Activated naive CD4-positive, alpha-beta T cell treated with anti-CD3 and anti-CD28 coated beads for 36 hours (primary cell): ENCODE measurements at regions not wholly inside any gene's neighbourhood (a gene's known extent, or its start where the extent isn't known, plus 50 kb on each side); places are given as distances from the start of the nearest gene placed in this dataset.

Source experiments
- CTCF ChIA-PET: fragments of 350-600 bp; sonication (Branson Sonifier 250); formaldehyde crosslinking; loops from one replicate; lab custom pipeline; 2021; ENCODE audit warnings: antibody characterized with exemption; lab: Charles Lee
- DNase-seq: peaks from one replicate; pipeline ENCODE4 v3.0.0-alpha.2; 2020
- H3K27ac Mint-ChIP-seq: one replicate; pipeline ENCODE4 v1.8.0; 2021; ENCODE audit warnings: mild to moderate bottlenecking, mixed read lengths
- H3K27me3 Mint-ChIP-seq: one replicate; pipeline ENCODE4 v1.8.0; 2021; ENCODE audit warnings: low read depth, mixed read lengths
- H3K36me3 Mint-ChIP-seq: one replicate; pipeline ENCODE4 v1.8.0; 2021; ENCODE audit warnings: low read depth, mixed read lengths
- H3K4me1 Mint-ChIP-seq: one replicate; pipeline ENCODE4 v1.8.0; 2021; ENCODE audit warnings: low read depth, mixed read lengths
- H3K4me3 Mint-ChIP-seq: one replicate; pipeline ENCODE4 v1.8.0; 2021; ENCODE audit warnings: mild to moderate bottlenecking, moderate library complexity, mixed read lengths
- H3K9me3 Mint-ChIP-seq: one replicate; pipeline ENCODE4 v1.8.0; 2021; ENCODE audit warnings: mixed read lengths
- intact Hi-C: fragments of 100-400 bp; cut with micrococcal nuclease; formaldehyde crosslinking; loops from one replicate; pipeline ENCODE4 v1.15.1; 2023

DNA sequence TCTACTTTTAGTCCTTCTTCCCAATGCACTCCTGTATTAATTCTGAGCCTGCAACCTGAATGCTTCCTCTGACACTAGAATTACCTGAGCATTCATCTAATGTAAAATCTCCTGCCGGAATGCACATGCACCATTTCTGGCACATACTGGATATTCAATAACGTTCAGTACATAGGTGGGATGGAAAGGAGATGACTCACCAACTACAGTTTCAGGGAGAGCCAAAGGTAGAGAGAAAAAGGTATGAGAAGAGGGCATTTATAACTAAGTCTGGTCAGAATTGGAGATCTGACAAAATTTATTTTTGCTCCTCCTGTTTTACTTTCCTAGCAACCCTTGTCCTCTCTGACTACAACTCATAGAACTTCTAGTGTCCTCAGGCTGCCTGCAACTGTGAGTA lies 1954.1 kb upstream of the CELF4 start:
- Mint-ChIP-seq H3K36me3 (no peaks in the 10 kb centered on the region), H3K4me3 (no peak overlapping the region), H3K27me3 (no peaks in the 10 kb centered on the region), H3K9me3 (peaks cover 1% of the 10 kb centered on the region), H3K4me1 (no peaks in the 10 kb centered on the region), H3K27ac (no peak overlapping the region)
- CTCF ChIA-PET: no interaction called here
- intact Hi-C loops: no loop called here
- DNase-seq: no peak

DNA sequence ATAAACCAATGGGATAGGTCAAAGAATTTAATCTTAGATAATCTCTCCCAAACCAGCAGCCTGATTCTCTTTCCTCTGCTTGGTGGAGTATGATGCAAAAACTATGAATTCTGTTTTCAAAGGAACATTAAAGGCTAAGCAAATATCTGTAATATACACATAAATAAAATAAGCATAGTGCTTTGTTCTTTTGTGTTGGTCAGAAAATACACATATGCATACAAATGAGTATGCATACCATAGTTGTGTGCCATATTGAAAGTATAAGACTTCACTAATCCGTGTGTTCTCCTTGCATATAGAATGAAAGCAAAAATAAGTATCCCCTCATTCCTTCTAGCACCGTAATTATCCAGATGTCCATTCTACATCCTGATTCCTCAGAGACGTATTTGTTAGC lies 1949.7 kb upstream of the CELF4 start:
- no peak overlapping the region for H3K4me3 Mint-ChIP-seq
- intact Hi-C loops: no loop called here
- no peaks in the 10 kb centered on the region for H3K36me3 Mint-ChIP-seq
- no peaks in the 10 kb centered on the region for H3K4me1 Mint-ChIP-seq
- no peak overlapping the region for H3K27ac Mint-ChIP-seq
- no peak for DNase-seq
- peaks cover 4% of the 10 kb centered on the region for H3K9me3 Mint-ChIP-seq
- CTCF ChIA-PET: no interaction called here
- H3K27me3 Mint-ChIP-seq: no peaks in the 10 kb centered on the region

DNA sequence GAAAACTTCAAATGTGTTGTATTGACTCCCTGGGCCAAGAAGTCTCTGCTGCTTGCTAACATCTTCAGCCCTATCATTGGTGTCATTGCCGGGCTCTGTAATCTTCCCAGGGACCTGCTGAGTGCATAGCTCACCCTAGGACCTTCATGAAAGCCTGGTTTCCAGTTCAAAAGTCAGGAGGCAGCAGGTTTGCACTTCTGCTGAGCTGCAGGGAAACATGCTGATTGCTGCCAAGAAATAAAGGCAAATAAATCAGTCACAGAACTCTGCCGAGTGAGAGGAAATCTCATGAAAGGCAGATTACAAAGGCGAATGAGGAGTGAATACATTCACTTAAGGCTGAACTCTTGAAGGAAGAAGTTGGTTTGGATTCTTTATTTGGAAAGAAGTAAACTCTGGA lies 1947.6 kb upstream of the CELF4 start:
- Mint-ChIP-seq H3K4me3 (no peak overlapping the region), H3K4me1 (no peaks in the 10 kb centered on the region), H3K27ac (no peak overlapping the region), H3K27me3 (no peaks in the 10 kb centered on the region), H3K36me3 (no peaks in the 10 kb centered on the region), H3K9me3 (peaks cover 3% of the 10 kb centered on the region)
- intact Hi-C loops: no loop called here
- no peak for DNase-seq
- CTCF ChIA-PET: no interaction called here

DNA sequence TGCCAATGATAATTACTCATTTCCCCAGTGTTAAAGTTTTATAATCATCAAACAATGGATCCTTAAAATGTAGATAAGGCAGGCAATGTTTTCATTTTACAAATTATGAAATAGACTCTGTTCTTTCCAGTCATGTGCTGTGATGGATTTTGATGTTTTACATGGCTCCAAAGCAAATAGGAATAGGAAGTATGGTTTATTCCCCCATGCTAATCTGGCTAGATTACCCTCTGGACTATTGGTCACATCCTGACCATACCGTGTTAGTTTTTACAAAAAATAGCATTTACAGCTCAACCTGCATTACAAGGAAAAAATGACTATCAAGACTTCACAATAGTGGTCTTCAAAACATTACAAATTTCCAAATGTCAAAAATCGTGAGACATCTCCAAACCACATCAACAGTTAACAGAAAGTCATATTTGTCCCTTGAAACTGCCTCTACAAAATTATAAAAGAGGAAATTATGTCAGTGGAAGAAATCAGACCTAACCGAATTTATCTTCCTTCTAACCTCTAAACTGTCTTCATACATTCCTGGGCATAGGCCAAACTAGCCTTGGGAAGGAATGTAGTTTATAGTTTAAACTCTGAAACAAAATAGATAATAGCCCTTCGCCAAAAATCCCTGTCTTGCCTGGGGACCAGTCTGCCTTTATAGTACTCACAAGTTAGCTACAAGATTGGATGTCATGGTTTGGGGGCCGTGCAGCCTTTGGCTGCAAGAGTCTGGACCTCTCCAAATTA lies 1941.2 kb upstream of the CELF4 start:
- no peak for DNase-seq
- Mint-ChIP-seq H3K36me3 (no peaks in the 10 kb centered on the region), H3K4me1 (no peaks in the 10 kb centered on the region), H3K27ac (no peak overlapping the region), H3K4me3 (no peak overlapping the region), H3K27me3 (no peaks in the 10 kb centered on the region), H3K9me3 (peaks cover 3% of the 10 kb centered on the region)
- intact Hi-C loops: no loop called here
- CTCF ChIA-PET: no interaction called here

DNA sequence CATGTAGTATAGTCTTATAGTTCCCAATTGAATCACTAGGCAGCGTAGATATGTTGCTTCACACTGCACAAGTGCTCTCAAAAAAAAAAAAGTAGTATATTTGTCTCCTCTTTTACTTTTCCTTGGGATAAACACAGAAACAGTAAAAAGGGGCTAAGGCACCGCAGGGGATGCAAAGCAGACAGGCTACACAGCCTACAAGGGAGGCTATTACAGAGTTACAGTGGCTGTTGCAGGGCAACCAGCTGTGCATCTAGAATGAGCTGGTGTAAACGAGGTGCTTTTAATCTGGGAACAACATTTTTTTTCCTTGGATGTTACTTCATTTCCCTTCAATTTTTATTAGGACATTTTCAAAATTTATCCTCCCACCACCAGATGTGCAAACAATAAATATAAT lies 1934.7 kb upstream of the CELF4 start:
- intact Hi-C loops: no loop called here
- Mint-ChIP-seq H3K36me3 (no peaks in the 10 kb centered on the region), H3K4me3 (no peak overlapping the region), H3K27ac (no peak overlapping the region), H3K4me1 (no peaks in the 10 kb centered on the region), H3K9me3 (peaks cover 5% of the 10 kb centered on the region), H3K27me3 (no peaks in the 10 kb centered on the region)
- no peak for DNase-seq
- CTCF ChIA-PET: interaction anchor here (0.6 to 0.8 kb wide), 2 partner anchors 24 to 1524 kb away, joined by 3 to 4 read pairs; no protein-coding TSS in a partner anchor

DNA sequence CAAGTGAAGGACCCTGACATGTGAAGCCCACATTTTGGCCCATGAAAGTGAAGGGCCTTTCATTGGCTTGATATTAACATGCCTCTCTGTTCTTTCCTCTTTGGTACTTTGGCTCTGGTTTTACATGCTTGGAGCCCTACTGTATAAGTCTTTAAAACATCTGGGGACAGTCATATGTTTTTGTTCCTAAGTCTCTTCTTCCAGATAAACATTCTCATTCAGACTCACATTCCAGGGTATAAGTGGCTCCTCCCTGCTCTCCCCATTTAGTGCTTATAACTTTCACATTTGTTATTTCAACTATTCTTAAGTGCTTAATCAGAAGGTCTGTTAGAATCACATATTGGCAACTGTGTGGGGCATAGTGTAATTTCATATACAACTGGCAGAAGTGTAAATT lies 1932.2 kb upstream of the CELF4 start:
- no peaks in the 10 kb centered on the region for H3K36me3 Mint-ChIP-seq
- no peak for DNase-seq
- no peak overlapping the region for H3K27ac Mint-ChIP-seq
- no peaks in the 10 kb centered on the region for H3K27me3 Mint-ChIP-seq
- H3K4me1 Mint-ChIP-seq: no peaks in the 10 kb centered on the region
- no peak overlapping the region for H3K4me3 Mint-ChIP-seq
- intact Hi-C loops: no loop called here
- CTCF ChIA-PET: no interaction called here
- peaks cover 5% of the 10 kb centered on the region for H3K9me3 Mint-ChIP-seq

DNA sequence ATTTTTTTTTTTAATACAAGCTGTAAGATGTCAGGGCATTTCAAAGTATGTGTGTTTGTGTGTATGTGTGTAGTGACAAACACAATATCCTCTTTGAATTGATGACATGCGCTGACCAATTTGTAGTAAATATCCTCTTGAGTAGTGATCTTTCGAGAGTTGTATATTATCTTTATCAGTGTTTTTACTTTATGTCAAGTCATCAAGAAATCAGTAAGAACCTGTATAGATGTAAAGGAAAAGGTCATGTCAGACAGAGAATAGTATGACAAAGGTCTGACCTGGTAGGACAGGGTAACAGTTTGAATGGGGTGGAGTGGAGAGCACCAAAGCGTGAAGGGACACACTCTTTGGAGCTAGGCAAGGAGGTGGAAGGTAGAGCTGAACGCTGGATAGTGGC lies 1931.4 kb upstream of the CELF4 start:
- CTCF ChIA-PET: interaction anchor here (0.6 kb wide), 1 partner anchor 367 kb away, joined by 3 read pairs; no protein-coding TSS in a partner anchor
- no peaks in the 10 kb centered on the region for H3K4me1 Mint-ChIP-seq

DNA sequence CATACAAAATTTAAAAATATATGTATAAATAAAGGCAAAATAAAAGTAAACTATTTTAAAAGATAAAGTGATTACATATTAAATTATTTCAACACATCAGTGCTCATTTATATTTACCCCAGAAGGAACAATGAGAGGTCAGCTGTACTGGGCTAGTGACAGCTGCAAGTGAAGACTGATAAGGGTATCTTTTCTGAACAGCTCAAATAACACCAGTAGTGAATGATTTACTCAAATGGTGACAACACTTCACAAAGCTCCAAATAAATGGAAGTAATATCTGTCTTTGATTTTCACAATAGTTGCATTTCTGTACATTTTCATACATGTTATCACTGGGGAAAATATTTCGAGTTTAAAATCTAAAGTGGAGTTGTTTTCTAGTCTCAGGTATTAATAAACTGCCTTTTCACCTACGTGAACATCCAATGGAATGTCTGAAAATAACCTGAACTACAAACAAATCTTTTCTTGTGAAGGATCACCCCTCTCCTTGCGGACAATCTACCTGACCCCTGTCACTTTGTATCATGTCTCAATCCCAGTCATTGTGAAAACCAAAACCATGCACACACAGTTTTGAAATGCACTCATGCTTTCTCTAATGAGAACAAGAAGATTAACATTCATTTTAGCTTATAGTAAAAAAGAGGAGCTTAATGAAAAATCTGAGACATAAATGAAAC lies 1928.8 kb upstream of the CELF4 start:
- Mint-ChIP-seq H3K4me3 (no peak overlapping the region), H3K4me1 (no peaks in the 10 kb centered on the region), H3K27me3 (no peaks in the 10 kb centered on the region), H3K36me3 (no peaks in the 10 kb centered on the region), H3K27ac (no peak overlapping the region), H3K9me3 (peaks cover 7% of the 10 kb centered on the region)
- CTCF ChIA-PET: no interaction called here
- DNase-seq: no peak
- intact Hi-C loops: no loop called here

More for the DNA sequence above, 1931.4 kb upstream of the CELF4 start:
- no peak for DNase-seq
- Mint-ChIP-seq H3K4me3 (no peak overlapping the region), H3K36me3 (no peaks in the 10 kb centered on the region), H3K27ac (no peak overlapping the region), H3K27me3 (no peaks in the 10 kb centered on the region), H3K9me3 (peaks cover 9% of the 10 kb centered on the region)
- intact Hi-C loops: no loop called here

DNA sequence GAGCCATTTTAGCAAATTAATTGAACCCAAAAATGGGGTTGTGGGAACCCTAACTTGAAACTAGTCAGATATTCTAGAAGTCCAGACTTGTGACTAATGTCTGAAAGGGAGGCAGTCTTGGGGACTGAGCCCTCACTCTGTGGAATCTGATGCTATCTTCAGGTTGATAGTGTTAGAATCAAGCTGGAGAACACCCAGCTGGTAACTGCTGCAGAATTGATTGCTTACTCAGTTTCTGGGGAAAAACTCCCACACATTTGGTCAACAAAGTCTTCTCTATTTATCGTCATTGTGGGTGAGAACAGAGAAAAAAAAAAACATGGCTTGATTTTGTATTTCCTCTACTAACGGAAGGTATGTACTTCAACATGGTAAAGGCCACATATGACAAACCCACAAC lies 1925.8 kb upstream of the CELF4 start:
- intact Hi-C loops: no loop called here
- CTCF ChIA-PET: no interaction called here
- no peaks in the 10 kb centered on the region for H3K27me3 Mint-ChIP-seq
- H3K9me3 Mint-ChIP-seq: peaks cover 3% of the 10 kb centered on the region
- no peaks in the 10 kb centered on the region for H3K36me3 Mint-ChIP-seq
- no peak overlapping the region for H3K4me3 Mint-ChIP-seq
- no peak for DNase-seq
- H3K4me1 Mint-ChIP-seq: no peaks in the 10 kb centered on the region
- H3K27ac Mint-ChIP-seq: no peak overlapping the region

DNA sequence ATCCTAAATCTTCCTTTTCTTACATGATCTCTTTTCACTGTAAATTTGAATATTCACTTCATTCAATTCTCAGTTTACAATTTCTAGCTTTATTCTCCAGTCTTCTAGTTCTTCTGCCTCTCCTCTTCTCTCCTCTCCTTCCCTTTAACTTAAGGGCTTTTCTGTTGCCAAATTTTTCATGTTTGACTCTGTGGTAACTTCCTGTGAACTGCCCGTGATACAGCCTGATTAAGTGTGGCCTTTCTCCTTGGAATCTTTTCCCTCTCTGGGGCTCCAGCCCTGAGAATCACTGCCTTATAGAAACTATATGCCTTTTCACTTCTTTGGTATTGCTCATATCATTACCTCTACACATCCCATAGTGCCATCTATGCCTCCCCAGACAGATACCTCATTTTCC lies 1923.8 kb upstream of the CELF4 start:
- Mint-ChIP-seq H3K36me3 (no peaks in the 10 kb centered on the region), H3K27ac (no peak overlapping the region), H3K4me3 (no peak overlapping the region), H3K4me1 (no peaks in the 10 kb centered on the region), H3K27me3 (no peaks in the 10 kb centered on the region), H3K9me3 (peaks cover 3% of the 10 kb centered on the region)
- DNase-seq: no peak
- CTCF ChIA-PET: interaction anchor here (0.8 kb wide), 1 partner anchor 655 kb away, joined by 4 read pairs; no protein-coding TSS in a partner anchor
- intact Hi-C loops: no loop called here

DNA sequence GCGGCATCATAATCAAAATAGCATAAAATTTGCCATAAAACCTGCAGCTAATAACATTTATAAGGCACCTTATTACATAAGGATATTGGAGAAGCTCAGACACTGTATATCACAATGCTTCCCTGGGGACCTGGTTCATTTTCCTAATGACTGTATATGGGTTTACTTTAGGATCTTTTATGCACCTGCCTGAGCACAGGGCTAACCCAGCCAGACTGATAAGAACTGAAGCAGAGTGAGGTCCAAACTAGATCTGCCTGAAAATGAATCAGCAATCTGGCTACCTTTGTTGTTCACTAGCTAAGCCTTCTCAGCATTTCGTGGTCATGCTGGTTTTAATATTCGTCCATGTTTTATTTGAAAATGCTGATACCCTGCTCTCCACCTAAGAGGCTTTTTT lies 1922.3 kb upstream of the CELF4 start:
- CTCF ChIA-PET: interaction anchor here (0.7 kb wide), 1 partner anchor 22 kb away, joined by 3 read pairs; no protein-coding TSS in a partner anchor
- no peaks in the 10 kb centered on the region for H3K36me3 Mint-ChIP-seq
- H3K27ac Mint-ChIP-seq: no peak overlapping the region

DNA sequence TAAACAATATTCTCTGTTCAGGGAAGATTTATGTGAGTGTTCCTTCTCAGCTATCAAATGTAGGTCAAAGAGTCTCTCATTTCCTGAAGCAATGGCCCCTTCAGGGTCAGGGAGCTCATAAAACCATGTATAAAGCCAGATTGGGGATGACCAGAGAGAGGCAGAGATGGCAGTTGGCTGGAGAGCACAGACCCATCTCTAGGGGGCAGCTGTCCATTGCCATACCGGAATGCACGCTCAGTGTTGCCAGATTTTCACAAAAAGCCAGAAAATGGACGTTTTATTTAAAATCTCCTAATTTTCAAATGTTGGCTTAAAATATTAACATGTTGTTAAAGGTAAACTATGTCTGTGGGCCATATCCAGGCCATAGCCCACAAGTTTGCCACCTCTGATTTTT lies 1920.7 kb upstream of the CELF4 start:
- Mint-ChIP-seq H3K4me3 (no peak overlapping the region), H3K9me3 (no peaks in the 10 kb centered on the region), H3K27ac (no peak overlapping the region), H3K36me3 (no peaks in the 10 kb centered on the region), H3K4me1 (no peaks in the 10 kb centered on the region), H3K27me3 (no peaks in the 10 kb centered on the region)
- CTCF ChIA-PET: no interaction called here
- DNase-seq: no peak
- intact Hi-C loops: no loop called here

More for the DNA sequence above, 1922.3 kb upstream of the CELF4 start:
- no peak for DNase-seq
- intact Hi-C loops: no loop called here
- peaks cover 3% of the 10 kb centered on the region for H3K9me3 Mint-ChIP-seq
- no peaks in the 10 kb centered on the region for H3K27me3 Mint-ChIP-seq
- no peak overlapping the region for H3K4me3 Mint-ChIP-seq
- H3K4me1 Mint-ChIP-seq: no peaks in the 10 kb centered on the region

DNA sequence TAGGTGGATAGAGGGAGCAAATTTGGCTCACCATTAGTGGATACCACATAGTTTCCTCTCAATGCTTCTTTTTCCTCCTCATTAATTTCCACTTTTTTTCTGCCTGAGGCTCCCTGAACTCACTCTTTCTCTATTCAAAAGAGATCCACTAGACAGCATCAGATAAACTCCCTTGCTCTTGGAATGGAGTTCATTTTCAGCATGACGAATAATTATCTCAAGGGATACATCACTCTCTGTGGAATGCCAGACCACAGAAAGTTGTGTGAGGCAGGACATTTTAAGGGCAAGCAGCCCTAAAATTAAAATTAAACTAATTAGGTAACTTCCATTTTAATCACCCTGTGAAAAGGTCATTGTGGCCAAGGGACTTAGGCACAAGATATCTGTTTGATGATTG lies 1920.1 kb upstream of the CELF4 start:
- Mint-ChIP-seq H3K36me3 (no peaks in the 10 kb centered on the region), H3K27me3 (no peaks in the 10 kb centered on the region), H3K4me3 (no peak overlapping the region), H3K4me1 (no peaks in the 10 kb centered on the region), H3K27ac (no peak overlapping the region), H3K9me3 (no peaks in the 10 kb centered on the region)
- intact Hi-C loops: no loop called here
- CTCF ChIA-PET: no interaction called here
- DNase-seq: no peak
